ENCODE measurements at regions not wholly inside any gene's neighbourhood (a gene's known extent, or its start where the extent isn't known, plus 50 kb on each side); places are given as distances from the start of the nearest gene placed in this dataset.

- no peak overlapping the region for H2BK12ac ChIP-seq (ENCODE audit: low read depth, low read length)
- no peak for DNase-seq (ENCODE audit: low read depth in 1 of 2, low spot score in 2 of 2)
- no peak overlapping the region for H3K27ac ChIP-seq (ENCODE audit: low read depth, low read length)
- no peak overlapping the region for H4K91ac ChIP-seq (replicated peaks; ENCODE audit: insufficient read length, low read length)
- H3K9me3 ChIP-seq (ENCODE audit: insufficient read depth in 2 of 2, low read depth in 1 of 2, low read length in 1 of 2), result no peaks in the 10 kb centered on the region
- no peak overlapping the region for H2AK5ac ChIP-seq (ENCODE audit: low read depth, low read length)
- no peaks in the 10 kb centered on the region for H3K27me3 ChIP-seq (replicated peaks in 1 of 4; ENCODE audit: control insufficient read depth in 3 of 4, extremely low read depth in 1 of 4, insufficient read depth in 3 of 4, low read length in 3 of 4)
- H3K4me1 ChIP-seq (replicated peaks in 1 of 4; ENCODE audit: control insufficient read depth in 3 of 4, insufficient read depth in 4 of 4, low read length in 3 of 4), result no peaks in the 10 kb centered on the region
- no peak overlapping the region for H3K14ac ChIP-seq (ENCODE audit: insufficient read length)
- no peak overlapping the region for H4K5ac ChIP-seq (ENCODE audit: insufficient read length, low read depth, low read length)
- TF ChIP-seq CEBPB (IDR thresholded peaks at IDR 0.05; ENCODE audit: low read depth, low read length) (peak; percentile 37; the same call in 1 of the 2 replicates), ASH2L (IDR thresholded peaks at IDR 0.05; ENCODE audit: low read length) (no peak)
- no peak overlapping the region for H3K56ac ChIP-seq (replicated peaks; ENCODE audit: insufficient read length, low read depth, low read length)
- no peak overlapping the region for H3K4ac ChIP-seq (replicated peaks; ENCODE audit: insufficient read length, low read depth, low read length)
- no peaks in the 10 kb centered on the region for H4K20me1 ChIP-seq (replicated peaks in 1 of 2; ENCODE audit: control insufficient read depth in 1 of 2, insufficient read depth in 2 of 2, low read length in 2 of 2)
- no peak overlapping the region for H3K23ac ChIP-seq (ENCODE audit: insufficient read length)
- H2BK20ac ChIP-seq (ENCODE audit: low read length), result no peak overlapping the region
- CTCF ChIA-PET (ENCODE audit: partially characterized antibody), result interaction anchor here (0.8 to 1.2 kb wide), 3 partner anchors 12 to 26 kb away, joined by 3 read pairs; no protein-coding TSS in a partner anchor
- no peak overlapping the region for H3K9ac ChIP-seq (replicated peaks in 1 of 4; ENCODE audit: extremely low read depth in 1 of 4, low read depth in 3 of 4, low read length in 3 of 4)
- no peak overlapping the region for H2BK120ac ChIP-seq (replicated peaks; ENCODE audit: low read depth, low read length)
- H3K4me3 ChIP-seq (ENCODE audit: extremely low read depth in 1 of 4, insufficient read depth in 2 of 4, low read depth in 3 of 4, low read length in 4 of 4), result no peak overlapping the region
- H3K18ac ChIP-seq (ENCODE audit: extremely low read depth, low read length), result no peak overlapping the region
- no peaks in the 10 kb centered on the region for H3K23me2 ChIP-seq (ENCODE audit: low read depth, low read length)
- 86% methylated on average over 1 of the region's 1 CpG; no CpG with 5 or more reads in 1 of the 2 experiments for WGBS, 2 experiments (ENCODE audit: extremely low coverage in 1 of 2, insufficient coverage in 1 of 2, insufficient read length in 1 of 2, insufficient replicate concordance in 2 of 2, low coverage in 1 of 2, low lambda C conversion rate in 2 of 2, missing lambda C conversion rate in 1 of 2)
- no peak overlapping the region for H2BK5ac ChIP-seq (ENCODE audit: low read depth, low read length)
- no peak for FAIRE-seq
- no peak overlapping the region for H3K4me2 ChIP-seq (ENCODE audit: insufficient read depth in 1 of 2, low read depth in 2 of 2, low read length in 2 of 2)
- POLR2A ChIA-PET (ENCODE audit: partially characterized antibody), result no interaction called here
- peak overlapping the region; percentile 56; the same call in 1 of the 2 replicates for H2AFZ ChIP-seq (ENCODE audit: low read length)
- no peaks in the 10 kb centered on the region for H3K79me1 ChIP-seq (ENCODE audit: low read depth, low read length)
- no peaks in the 10 kb centered on the region for H3K79me2 ChIP-seq (ENCODE audit: control insufficient read depth in 1 of 2, insufficient read depth in 2 of 2, low read length in 2 of 2)
- no peak overlapping the region for H4K8ac ChIP-seq (ENCODE audit: extremely low read depth, insufficient read depth, low read length)
- H2BK15ac ChIP-seq (ENCODE audit: low read length), result no peak overlapping the region
- H3K36me3 ChIP-seq (ENCODE audit: control insufficient read depth in 2 of 4, insufficient read depth in 4 of 4, low read length in 3 of 4), result no peaks in the 10 kb centered on the region
Observed at GRCh38 chr12:61367281-61367785, 892.9 kb upstream of the USP15 start.
